ENCODE measurements at regions not wholly inside any gene's neighbourhood (a gene's known extent, or its start where the extent isn't known, plus 50 kb on each side); places are given as distances from the start of the nearest gene placed in this dataset.
A peak's percentile ranks its signal among the peaks of the same experiment; 100 is the strongest.
"Not testable (repeated sequence)": the region's sequence is repeated elsewhere in the genome, so short reads cannot be mapped to it uniquely, and the experiment has no call there.

DNA sequence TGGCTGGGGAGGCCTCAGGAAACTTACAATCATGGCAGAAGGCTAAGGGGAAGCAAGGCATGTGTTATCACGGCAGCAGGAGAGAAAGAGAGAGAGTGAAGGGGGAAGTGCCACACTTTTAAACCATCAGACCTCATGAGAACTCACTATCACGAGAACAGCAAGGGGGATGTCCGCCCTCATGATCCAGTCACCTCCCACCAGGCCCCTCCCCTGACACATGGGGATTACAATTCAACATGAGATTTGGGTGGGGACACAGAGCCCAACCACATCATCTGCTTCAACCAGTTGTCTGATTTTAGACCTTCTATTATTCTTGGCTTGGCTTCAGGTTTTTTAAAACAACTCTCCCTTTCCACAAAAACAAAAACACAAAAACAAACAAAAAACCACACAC is 93.7 kb upstream of the BASP1 start:
- no CpG with 5 or more reads among the region's 3 CpGs for WGBS, 2 donors (ENCODE audit: extremely low coverage in 2 of 2, insufficient read length in 2 of 2, insufficient replicate concordance in 1 of 2)
- not testable (repeated sequence) for H2BK5ac ChIP-seq (ENCODE audit: low read length); H4K8ac ChIP-seq (ENCODE audit: low read depth, low read length)

DNA sequence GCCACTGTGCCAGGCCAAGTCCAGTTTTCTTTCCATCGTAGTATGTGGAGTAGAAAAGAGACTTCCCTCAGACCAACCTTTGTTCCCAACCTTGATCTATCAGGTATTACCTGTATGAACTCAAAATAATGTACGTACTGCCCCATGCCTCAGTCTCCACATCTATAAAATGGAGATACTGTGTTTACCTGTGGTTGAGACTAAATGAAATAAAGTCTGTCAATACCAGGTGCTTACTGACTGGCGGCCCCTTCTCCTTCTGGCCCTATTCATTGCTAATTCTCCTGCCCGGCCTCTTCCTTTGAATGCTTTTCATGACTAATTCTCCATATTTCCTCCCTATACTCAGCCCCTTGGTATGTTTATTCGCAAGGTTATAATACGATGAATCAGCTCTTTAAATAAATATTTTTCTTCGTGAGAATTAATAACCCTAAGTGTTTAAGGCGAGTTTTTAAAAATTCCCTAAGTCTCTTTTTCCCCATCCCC is 89.6 kb upstream of the BASP1 start:
- H3K79me1 ChIP-seq (ENCODE audit: low read depth, low read length) = no peaks in the 10 kb centered on the region
- no CpG with 5 or more reads among the region's 8 CpGs for WGBS, 2 donors (ENCODE audit: extremely low coverage in 2 of 2, insufficient read length in 2 of 2, insufficient replicate concordance in 1 of 2)
- no peak overlapping the region for H2BK15ac ChIP-seq (ENCODE audit: low read length)
- H2BK120ac ChIP-seq (ENCODE audit: low read depth, low read length) = no peak overlapping the region
- H3K27me3 ChIP-seq (ENCODE audit: control insufficient read depth in 3 of 3, insufficient read depth in 3 of 3, low read depth in 1 of 3, low read length in 3 of 3) = no peaks in the 10 kb centered on the region
- no peak overlapping the region for H3K14ac ChIP-seq (ENCODE audit: low read length)
- no peak overlapping the region for H3K4me2 ChIP-seq (ENCODE audit: insufficient read depth, low read length, poor library complexity, severe bottlenecking)
- no peak overlapping the region for H2BK5ac ChIP-seq (ENCODE audit: low read length)
- H4K8ac ChIP-seq (ENCODE audit: low read depth, low read length) = no peak overlapping the region
- H3K23ac ChIP-seq (ENCODE audit: low read depth, low read length, poor library complexity) = no peak overlapping the region
- no peaks in the 10 kb centered on the region for H3K9me3 ChIP-seq (replicated peaks in 1 of 2; ENCODE audit: control insufficient read depth in 2 of 2, insufficient read depth in 1 of 2, low read depth in 1 of 2, low read length in 2 of 2)
- H3K9ac ChIP-seq (ENCODE audit: low read depth, low read length, poor library complexity) = no peak overlapping the region
- DNase-seq (ENCODE audit: low spot score) = no peak
- H3K36me3 ChIP-seq (replicated peaks in 1 of 2; ENCODE audit: control insufficient read depth in 2 of 2, insufficient read depth in 2 of 2, low read length in 2 of 2) = no peaks in the 10 kb centered on the region
- no peak overlapping the region for H4K91ac ChIP-seq (ENCODE audit: low read depth, low read length, poor library complexity)
- no peak overlapping the region for H3K27ac ChIP-seq (replicated peaks; ENCODE audit: low read length)
- H3K4me1 ChIP-seq (ENCODE audit: control insufficient read depth in 2 of 2, insufficient read depth in 1 of 2, low read depth in 1 of 2, low read length in 2 of 2) = peaks cover 0 to 2% of the 10 kb centered on the region in 2 donors
- no peak overlapping the region for H3K4me3 ChIP-seq (ENCODE audit: low read length in 2 of 2)
- no peak overlapping the region for H2BK12ac ChIP-seq (ENCODE audit: low read length)
- no peak overlapping the region for H3K4ac ChIP-seq (ENCODE audit: low read length)
- no peak overlapping the region for H2AK5ac ChIP-seq (ENCODE audit: low read depth, low read length)
- H2AFZ ChIP-seq (ENCODE audit: low read length) = no peak overlapping the region
- no peak overlapping the region for H3K18ac ChIP-seq (ENCODE audit: low read length)

More for the DNA sequence above, 93.7 kb upstream of the BASP1 start:
- H3K4ac ChIP-seq (ENCODE audit: low read length); H4K91ac ChIP-seq (ENCODE audit: low read depth, low read length, poor library complexity); H3K18ac ChIP-seq (ENCODE audit: low read length); H3K9ac ChIP-seq (ENCODE audit: low read depth, low read length, poor library complexity); H2AFZ ChIP-seq (ENCODE audit: low read length); H3K23ac ChIP-seq (ENCODE audit: low read depth, low read length, poor library complexity); H3K4me2 ChIP-seq (ENCODE audit: insufficient read depth, low read length, poor library complexity, severe bottlenecking); H2BK120ac ChIP-seq (ENCODE audit: low read depth, low read length); H3K4me1 ChIP-seq (ENCODE audit: control insufficient read depth in 2 of 2, insufficient read depth in 1 of 2, low read depth in 1 of 2, low read length in 2 of 2); H2AK5ac ChIP-seq (ENCODE audit: low read depth, low read length); H3K4me3 ChIP-seq (ENCODE audit: low read length in 2 of 2); H3K27me3 ChIP-seq (ENCODE audit: control insufficient read depth in 3 of 3, insufficient read depth in 3 of 3, low read depth in 1 of 3, low read length in 3 of 3); DNase-seq (ENCODE audit: low spot score); H3K27ac ChIP-seq (replicated peaks; ENCODE audit: low read length); H3K9me3 ChIP-seq (replicated peaks in 1 of 2; ENCODE audit: control insufficient read depth in 2 of 2, insufficient read depth in 1 of 2, low read depth in 1 of 2, low read length in 2 of 2); H2BK12ac ChIP-seq (ENCODE audit: low read length); H3K79me1 ChIP-seq (ENCODE audit: low read depth, low read length); H3K36me3 ChIP-seq (replicated peaks in 1 of 2; ENCODE audit: control insufficient read depth in 2 of 2, insufficient read depth in 2 of 2, low read length in 2 of 2); H3K14ac ChIP-seq (ENCODE audit: low read length); H2BK15ac ChIP-seq (ENCODE audit: low read length): not testable (repeated sequence)

DNA sequence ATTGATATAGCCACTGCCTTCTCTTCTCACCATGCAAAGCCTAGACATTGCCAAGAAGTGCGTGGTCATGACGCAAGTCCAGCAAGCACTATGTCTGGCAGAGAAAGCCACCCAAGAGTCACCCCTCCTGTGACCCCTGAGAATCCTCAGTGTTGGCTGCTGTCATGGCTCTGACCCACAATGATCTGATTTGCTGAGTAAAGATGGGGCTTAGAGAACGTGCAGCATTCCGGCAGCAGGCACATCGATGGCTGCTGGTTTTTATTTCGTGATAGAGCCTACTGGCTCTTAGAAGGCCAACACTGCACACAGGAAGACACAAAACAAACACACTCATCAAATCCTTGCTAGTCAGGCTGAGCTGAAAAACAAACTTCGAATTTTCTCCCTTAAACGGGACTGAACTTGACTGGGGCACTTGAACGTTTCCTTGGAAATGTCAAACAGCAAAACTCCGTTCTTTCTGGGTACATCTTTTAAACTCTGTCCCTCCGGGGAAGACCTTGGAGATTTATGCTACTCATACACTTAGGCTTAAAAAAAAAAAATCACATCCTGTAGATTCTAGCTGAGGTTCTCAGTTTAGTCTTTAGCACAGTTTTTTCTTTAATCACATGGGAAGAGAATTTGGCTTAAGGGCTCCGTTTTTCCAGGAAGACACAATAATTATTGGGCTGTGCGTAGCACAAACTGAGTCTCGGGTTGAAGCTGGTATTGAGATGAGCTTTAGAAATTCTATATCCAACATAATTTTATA is 88.2 kb upstream of the BASP1 start:
- Histone ChIP-seq H3K4me3 (ENCODE audit: low read length in 2 of 2) (no peak overlapping the region), H3K27ac (replicated peaks; ENCODE audit: low read length) (no peak overlapping the region), H3K14ac (ENCODE audit: low read length) (no peak overlapping the region), H3K23ac (ENCODE audit: low read depth, low read length, poor library complexity) (no peak overlapping the region), H3K4me2 (ENCODE audit: insufficient read depth, low read length, poor library complexity, severe bottlenecking) (no peak overlapping the region), H2AK5ac (ENCODE audit: low read depth, low read length) (no peak overlapping the region), H4K8ac (ENCODE audit: low read depth, low read length) (no peak overlapping the region), H3K18ac (ENCODE audit: low read length) (no peak overlapping the region), H3K9ac (ENCODE audit: low read depth, low read length, poor library complexity) (no peak overlapping the region), H2BK5ac (ENCODE audit: low read length) (no peak overlapping the region), H2AFZ (ENCODE audit: low read length) (peak overlapping the region; percentile 12), H3K4ac (ENCODE audit: low read length) (no peak overlapping the region), H2BK12ac (ENCODE audit: low read length) (no peak overlapping the region), H3K9me3 (replicated peaks in 1 of 2; ENCODE audit: control insufficient read depth in 2 of 2, insufficient read depth in 1 of 2, low read depth in 1 of 2, low read length in 2 of 2) (no peaks in the 10 kb centered on the region), H3K4me1 (ENCODE audit: control insufficient read depth in 2 of 2, insufficient read depth in 1 of 2, low read depth in 1 of 2, low read length in 2 of 2) (peaks cover 0 to 2% of the 10 kb centered on the region in 2 donors), H2BK15ac (ENCODE audit: low read length) (no peak overlapping the region), H4K91ac (ENCODE audit: low read depth, low read length, poor library complexity) (no peak overlapping the region), H3K27me3 (ENCODE audit: control insufficient read depth in 3 of 3, insufficient read depth in 3 of 3, low read depth in 1 of 3, low read length in 3 of 3) (no peaks in the 10 kb centered on the region), H3K79me1 (ENCODE audit: low read depth, low read length) (no peaks in the 10 kb centered on the region), H2BK120ac (ENCODE audit: low read depth, low read length) (no peak overlapping the region), H3K36me3 (replicated peaks in 1 of 2; ENCODE audit: control insufficient read depth in 2 of 2, insufficient read depth in 2 of 2, low read length in 2 of 2) (no peaks in the 10 kb centered on the region)
- WGBS, 2 donors (ENCODE audit: extremely low coverage in 2 of 2, insufficient read length in 2 of 2, insufficient replicate concordance in 1 of 2) = no CpG with 5 or more reads among the region's 14 CpGs
- DNase-seq (ENCODE audit: low spot score) = no peak

GRCh38 chr5:17130302-17130701 is 87.1 kb upstream of the BASP1 start:
- H2BK120ac ChIP-seq (ENCODE audit: low read depth, low read length); H4K91ac ChIP-seq (ENCODE audit: low read depth, low read length, poor library complexity); H2AFZ ChIP-seq (ENCODE audit: low read length); H3K4ac ChIP-seq (ENCODE audit: low read length); H3K4me1 ChIP-seq (ENCODE audit: control insufficient read depth in 2 of 2, insufficient read depth in 1 of 2, low read depth in 1 of 2, low read length in 2 of 2); H3K14ac ChIP-seq (ENCODE audit: low read length); H3K23ac ChIP-seq (ENCODE audit: low read depth, low read length, poor library complexity); DNase-seq (ENCODE audit: low spot score); H3K9me3 ChIP-seq (replicated peaks in 1 of 2; ENCODE audit: control insufficient read depth in 2 of 2, insufficient read depth in 1 of 2, low read depth in 1 of 2, low read length in 2 of 2); H3K36me3 ChIP-seq (replicated peaks in 1 of 2; ENCODE audit: control insufficient read depth in 2 of 2, insufficient read depth in 2 of 2, low read length in 2 of 2); H3K18ac ChIP-seq (ENCODE audit: low read length); H2BK12ac ChIP-seq (ENCODE audit: low read length); H2AK5ac ChIP-seq (ENCODE audit: low read depth, low read length); H4K8ac ChIP-seq (ENCODE audit: low read depth, low read length); H3K4me2 ChIP-seq (ENCODE audit: insufficient read depth, low read length, poor library complexity, severe bottlenecking); H3K4me3 ChIP-seq (ENCODE audit: low read length in 2 of 2); H3K79me1 ChIP-seq (ENCODE audit: low read depth, low read length); H3K27ac ChIP-seq (replicated peaks; ENCODE audit: low read length); H2BK5ac ChIP-seq (ENCODE audit: low read length); H3K9ac ChIP-seq (ENCODE audit: low read depth, low read length, poor library complexity); H3K27me3 ChIP-seq (ENCODE audit: control insufficient read depth in 3 of 3, insufficient read depth in 3 of 3, low read depth in 1 of 3, low read length in 3 of 3); H2BK15ac ChIP-seq (ENCODE audit: low read length): not testable (repeated sequence)
- WGBS, 2 donors (ENCODE audit: extremely low coverage in 2 of 2, insufficient read length in 2 of 2, insufficient replicate concordance in 1 of 2) = no CpG with 5 or more reads among the region's 9 CpGs

Data from neuronal stem cell (in vitro differentiated cells).